Mesenchymal stem cell (in vitro differentiated cells and primary cell): ENCODE measurements at regions not wholly inside any gene's neighbourhood (a gene's known extent, or its start where the extent isn't known, plus 50 kb on each side); places are given as distances from the start of the nearest gene placed in this dataset.
"Not testable (repeated sequence)": the region's sequence is repeated elsewhere in the genome, so short reads cannot be mapped to it uniquely, and the experiment has no call there.

Experiments
- DNase-seq: peaks from one replicate; pipeline ENCODE4 v3.0.0-alpha.2; 2013
- H2AFZ ChIP-seq: one replicate; pipeline ENCODE4 v1.6.1; 2013; ENCODE audit warnings: low read depth, mild to moderate bottlenecking, control low read depth, inconsistent platforms, low read length, moderate library complexity
- H2AK5ac ChIP-seq: 2 replicates; pipeline ENCODE4 v1.6.1; 2013; ENCODE audit warnings: low read length, moderate library complexity, mild to moderate bottlenecking, inconsistent platforms; ENCODE audit not compliant: severe bottlenecking
- H2BK120ac ChIP-seq: one replicate; pipeline ENCODE4 v1.6.1; 2013; ENCODE audit warnings: low read depth, mild to moderate bottlenecking, inconsistent platforms, low read length, moderate library complexity
- H2BK12ac ChIP-seq, 2 experiments: one replicate each; pipeline ENCODE4 v1.6.1; 2013; ENCODE audit warnings: inconsistent platforms in 2 of 2, low read length in 2 of 2, mild to moderate bottlenecking in 2 of 2, moderate library complexity in 2 of 2, control low read depth in 1 of 2
- H2BK15ac ChIP-seq: one replicate; pipeline ENCODE4 v1.6.1; 2013; ENCODE audit warnings: mild to moderate bottlenecking, low read depth, inconsistent platforms; ENCODE audit not compliant: poor library complexity, severe bottlenecking
- H2BK5ac ChIP-seq: 2 replicates; pipeline ENCODE4 v1.6.1; 2013; ENCODE audit warnings: low read depth, mild to moderate bottlenecking, low read length, control low read depth, inconsistent platforms; ENCODE audit not compliant: poor library complexity, severe bottlenecking
- H3K14ac ChIP-seq, 2 experiments: one replicate each; pipeline ENCODE4 v1.6.1; 2013; ENCODE audit warnings: inconsistent platforms in 2 of 2, low read length in 2 of 2, control low read depth in 1 of 2, mild to moderate bottlenecking in 1 of 2, moderate library complexity in 1 of 2
- H3K18ac ChIP-seq, 2 experiments: one replicate each; pipeline ENCODE4 v1.6.1; 2013; ENCODE audit warnings: inconsistent platforms in 2 of 2, low read length in 2 of 2, control low read depth in 1 of 2, low read depth in 1 of 2, mild to moderate bottlenecking in 1 of 2
- H3K23ac ChIP-seq, 2 experiments: one replicate each; pipeline ENCODE4 v1.6.1; 2013; ENCODE audit warnings: inconsistent platforms in 2 of 2, low read length in 2 of 2, mild to moderate bottlenecking in 2 of 2, moderate library complexity in 2 of 2, control low read depth in 1 of 2
- H3K27ac ChIP-seq: 2 replicates; pipeline ENCODE4 v1.5.1; 2013; ENCODE audit warnings: mild to moderate bottlenecking, moderate library complexity, low read length, control low read depth, inconsistent platforms; ENCODE audit not compliant: poor library complexity, severe bottlenecking
- H3K27me3 ChIP-seq, 2 experiments: 2 replicates each; pipeline versions ENCODE4 v1.6.1 to v1.7.0; 2013; ENCODE audit warnings: low read length in 2 of 2, mild to moderate bottlenecking in 2 of 2, moderate library complexity in 2 of 2, control low read depth in 1 of 2, inconsistent platforms in 1 of 2; ENCODE audit not compliant: control insufficient read depth in 1 of 2, insufficient read depth in 1 of 2
- H3K36me3 ChIP-seq, 2 experiments: 2 replicates each; pipeline versions ENCODE4 v1.6.1 to v1.7.0; 2013; ENCODE audit warnings: low read length in 2 of 2, control low read depth in 1 of 2, inconsistent platforms in 1 of 2, low read depth in 1 of 2, mild to moderate bottlenecking in 1 of 2; ENCODE audit not compliant: insufficient read depth in 2 of 2, control insufficient read depth in 1 of 2
- H3K4ac ChIP-seq, 2 experiments: one replicate each; pipeline ENCODE4 v1.6.1; 2013; ENCODE audit warnings: inconsistent platforms in 2 of 2, low read length in 2 of 2, mild to moderate bottlenecking in 2 of 2, moderate library complexity in 2 of 2, control low read depth in 1 of 2, low read depth in 1 of 2
- H3K4me1 ChIP-seq: 2 replicates; pipeline ENCODE4 v1.6.1; 2013; ENCODE audit warnings: low read depth, low read length, control low read depth; ENCODE audit not compliant: control insufficient read depth, insufficient read depth
- H3K4me2 ChIP-seq: 2 replicates; pipeline ENCODE4 v1.6.1; 2013; ENCODE audit warnings: low read length, mild to moderate bottlenecking, inconsistent platforms; ENCODE audit not compliant: poor library complexity, severe bottlenecking
- H3K4me3 ChIP-seq, 2 experiments: 2 replicates each; pipeline versions ENCODE4 v1.5.1 to v1.7.0; 2013; ENCODE audit warnings: low read length in 2 of 2, mild to moderate bottlenecking in 2 of 2, control low read depth in 1 of 2, low read depth in 1 of 2; ENCODE audit not compliant: insufficient read depth in 1 of 2
- H3K79me1 ChIP-seq: replicated peaks from 2 replicates; pipeline ENCODE4 v1.6.1; 2013; ENCODE audit warnings: mild to moderate bottlenecking, control low read depth, low read length, inconsistent platforms; ENCODE audit not compliant: poor library complexity, severe bottlenecking
- H3K9ac ChIP-seq: 2 replicates; pipeline ENCODE4 v1.7.0; 2013; ENCODE audit warnings: mild to moderate bottlenecking, low read length, moderate library complexity
- H3K9me3 ChIP-seq: 2 replicates; pipeline ENCODE4 v1.7.0; 2013; ENCODE audit warnings: mild to moderate bottlenecking, low read length; ENCODE audit not compliant: control insufficient read depth
- H4K8ac ChIP-seq: one replicate; pipeline ENCODE4 v1.6.1; 2013; ENCODE audit warnings: inconsistent platforms, mild to moderate bottlenecking, low read length, moderate library complexity
- H4K91ac ChIP-seq: one replicate; pipeline ENCODE4 v1.6.1; 2013; ENCODE audit warnings: mild to moderate bottlenecking, low read length, inconsistent platforms
- WGBS: methylation state at CpG from one replicate; pipeline ENCODE4 v1.1.7; 2013; ENCODE audit warnings: mixed read lengths; 5-methylcytosine and 5-hydroxymethylcytosine counted together

- not testable (repeated sequence) for H2BK12ac ChIP-seq, H3K4me1 ChIP-seq, H3K9ac ChIP-seq, H3K36me3 ChIP-seq, H4K8ac ChIP-seq, H3K4ac ChIP-seq, H3K27ac ChIP-seq, H3K4me2 ChIP-seq, H3K27me3 ChIP-seq, H3K23ac ChIP-seq, H2BK15ac ChIP-seq, H3K18ac ChIP-seq, DNase-seq, H2BK120ac ChIP-seq, H3K4me3 ChIP-seq, H2AFZ ChIP-seq, H2AK5ac ChIP-seq, H3K79me1 ChIP-seq, H3K9me3 ChIP-seq, H2BK5ac ChIP-seq, H4K91ac ChIP-seq, H3K14ac ChIP-seq
- 83% methylated on average over 2 of the region's 2 CpGs for WGBS
These were observed 72.1 kb upstream of the ALB start for GRCh38 chr4:73332012-73332411.

GRCh38 chr4:73329300-73329699 is 70.7 kb upstream of the ANKRD17 start:
- no peak overlapping the region for H3K14ac ChIP-seq
- no peaks in the 10 kb centered on the region for H3K36me3 ChIP-seq
- H3K9me3 ChIP-seq: no peaks in the 10 kb centered on the region
- H3K4me2 ChIP-seq: no peak overlapping the region
- no peak for DNase-seq
- H3K27me3 ChIP-seq: no peaks in the 10 kb centered on the region
- H2AFZ ChIP-seq: no peak overlapping the region
- no peak overlapping the region for H3K18ac ChIP-seq
- no peak overlapping the region for H2BK5ac ChIP-seq
- H3K4ac ChIP-seq: no peak overlapping the region
- no peak overlapping the region for H3K4me3 ChIP-seq
- no peak overlapping the region for H2BK12ac ChIP-seq
- no peak overlapping the region for H2BK15ac ChIP-seq
- H3K23ac ChIP-seq: no peak overlapping the region
- H2AK5ac ChIP-seq: no peak overlapping the region
- H4K8ac ChIP-seq: no peak overlapping the region
- no peak overlapping the region for H4K91ac ChIP-seq
- H3K79me1 ChIP-seq: no peaks in the 10 kb centered on the region
- no peaks in the 10 kb centered on the region for H3K4me1 ChIP-seq
- H3K9ac ChIP-seq: no peak overlapping the region
- H3K27ac ChIP-seq: no peak overlapping the region
- H2BK120ac ChIP-seq: no peak overlapping the region
- WGBS: 98% methylated on average over 4 of the region's 4 CpGs

GRCh38 chr4:73325776-73326175 is 67.2 kb upstream of the ANKRD17 start:
- WGBS: 83% methylated on average over 5 of the region's 5 CpGs
- not testable (repeated sequence) for H2BK120ac ChIP-seq, H3K36me3 ChIP-seq, H4K91ac ChIP-seq, H2BK5ac ChIP-seq, H3K9ac ChIP-seq, H2AK5ac ChIP-seq, H3K18ac ChIP-seq, H3K27me3 ChIP-seq, H3K79me1 ChIP-seq, H3K4me3 ChIP-seq, H2BK15ac ChIP-seq, H3K4me2 ChIP-seq, H3K4me1 ChIP-seq, H3K14ac ChIP-seq, H3K9me3 ChIP-seq, H3K27ac ChIP-seq, H2AFZ ChIP-seq, H4K8ac ChIP-seq, H2BK12ac ChIP-seq, H3K4ac ChIP-seq, DNase-seq, H3K23ac ChIP-seq

- H2AK5ac ChIP-seq: no peak overlapping the region
- H2BK5ac ChIP-seq: no peak overlapping the region
- no peak overlapping the region for H3K18ac ChIP-seq
- H4K8ac ChIP-seq: no peak overlapping the region
- H2BK12ac ChIP-seq: no peak overlapping the region
- H2BK15ac ChIP-seq: no peak overlapping the region
- no peaks in the 10 kb centered on the region for H3K4me1 ChIP-seq
- no peaks in the 10 kb centered on the region for H3K79me1 ChIP-seq
- no peak overlapping the region for H3K4me3 ChIP-seq
- H2AFZ ChIP-seq: no peak overlapping the region
- no peak overlapping the region for H3K14ac ChIP-seq
- H3K36me3 ChIP-seq: no peaks in the 10 kb centered on the region
- no peak overlapping the region for H3K9ac ChIP-seq
- H3K27me3 ChIP-seq: no peaks in the 10 kb centered on the region
- H3K4me2 ChIP-seq: no peak overlapping the region
- WGBS: 100% methylated on average over 1 of the region's 1 CpG
- no peak overlapping the region for H4K91ac ChIP-seq
- no peak overlapping the region for H3K23ac ChIP-seq
- no peak overlapping the region for H3K4ac ChIP-seq
- no peak overlapping the region for H2BK120ac ChIP-seq
- peaks cover 11% of the 10 kb centered on the region for H3K9me3 ChIP-seq
- H3K27ac ChIP-seq: no peak overlapping the region
- DNase-seq: no peak
These were observed 58.5 kb upstream of the ANKRD17 start for GRCh38 chr4:73317092-73317491.
